ENCODE measurements at regions not wholly inside any gene's neighbourhood (a gene's known extent, or its start where the extent isn't known, plus 50 kb on each side); places are given as distances from the start of the nearest gene placed in this dataset.

DNA sequence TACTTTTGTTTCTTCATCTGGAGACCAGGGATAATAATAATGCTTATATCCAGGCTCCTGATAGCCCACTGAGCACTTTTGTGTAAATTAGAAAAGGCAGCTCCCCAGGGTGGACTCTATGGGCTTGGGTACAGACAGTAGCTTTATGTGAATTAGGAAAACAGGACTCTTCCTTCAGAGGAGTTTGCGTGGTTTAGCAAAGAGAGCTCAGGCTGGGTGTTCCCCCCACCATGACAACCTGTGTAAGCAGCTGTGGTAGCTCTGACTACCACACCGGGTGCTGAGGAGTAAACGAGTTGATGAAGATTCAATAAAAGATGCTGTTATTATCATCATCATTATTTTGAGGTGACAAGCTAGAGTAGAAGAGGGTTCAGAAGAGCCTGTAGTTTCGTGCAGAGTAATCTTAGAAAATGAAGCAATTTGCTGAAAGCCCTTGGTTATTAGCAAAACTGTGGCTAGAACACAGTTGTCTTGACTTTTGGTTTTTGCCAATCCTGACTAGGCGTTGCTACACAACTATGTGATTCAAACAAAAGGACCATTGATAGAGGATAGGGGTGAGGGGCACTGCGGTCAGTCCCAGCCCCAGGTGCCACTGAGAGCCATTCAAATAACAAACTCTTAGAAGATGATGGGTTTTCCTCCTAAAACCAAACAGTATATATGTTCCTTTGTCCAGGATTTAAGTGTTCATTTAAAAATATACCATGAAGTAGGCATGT lies 60.6 kb upstream of the LIMCH1 start:
- no peak for TF ChIP-seq POLR2A (IDR thresholded peaks at IDR 0.05; ENCODE audit: low read length)
- TF ChIP-seq GATA1 (IDR thresholded peaks at IDR 0.05; ENCODE audit: low read depth, low read length): no peak
- DNase-seq: no peak

DNA sequence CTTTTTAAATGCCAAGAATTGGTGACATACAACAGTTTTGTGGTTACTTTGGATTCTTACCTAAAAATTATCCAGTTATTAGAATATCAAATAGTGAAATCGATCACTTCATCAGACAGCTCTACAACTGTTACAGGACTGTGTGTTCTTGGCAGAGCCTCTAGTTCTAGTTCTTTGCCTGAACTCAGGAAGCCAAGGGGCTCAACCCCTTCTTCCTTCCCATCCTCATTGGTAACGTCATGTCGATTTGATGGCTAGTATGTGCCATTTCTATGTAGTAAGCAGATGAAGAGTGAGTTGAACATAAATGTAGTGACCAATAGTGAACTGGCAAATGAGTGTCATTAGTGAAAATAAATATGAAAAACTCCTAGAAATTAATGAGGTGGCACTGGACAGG lies 59.4 kb upstream of the LIMCH1 start:
- DNase-seq: no peak
- TF ChIP-seq GATA1 (IDR thresholded peaks at IDR 0.05; ENCODE audit: low read depth, low read length) (no peak), POLR2A (IDR thresholded peaks at IDR 0.05; ENCODE audit: low read length) (no peak)

- TF ChIP-seq GATA1 (IDR thresholded peaks at IDR 0.05; ENCODE audit: low read depth, low read length) (no peak), POLR2A (IDR thresholded peaks at IDR 0.05; ENCODE audit: low read length) (no peak)
- DNase-seq: no peak
Measured at GRCh38 chr4:41480896-41481311, 57.1 kb upstream of the LIMCH1 start.

DNA sequence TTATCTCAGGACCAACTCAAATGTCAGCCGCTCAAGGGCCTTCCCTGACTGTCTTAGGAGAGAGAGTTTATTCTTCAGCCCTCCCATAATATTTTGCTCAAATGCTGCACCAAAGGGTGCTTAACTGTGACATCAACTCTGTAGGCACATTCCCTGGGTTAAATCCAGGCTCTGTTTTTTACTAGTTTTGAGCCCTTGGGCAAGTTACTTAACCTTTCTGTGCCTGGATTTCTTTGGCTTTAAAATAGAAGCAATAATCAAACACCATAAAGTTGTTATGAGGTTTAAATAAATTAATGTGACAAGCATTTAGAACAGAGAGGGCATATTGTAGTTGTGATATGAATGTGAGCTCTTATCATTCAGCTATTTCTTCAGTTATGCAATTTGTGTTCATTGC lies 54.2 kb upstream of the LIMCH1 start:
- DNase-seq: no peak
- no peak for TF ChIP-seq POLR2A (IDR thresholded peaks at IDR 0.05; ENCODE audit: low read length)
- TF ChIP-seq GATA1 (IDR thresholded peaks at IDR 0.05; ENCODE audit: low read depth, low read length): no peak

DNA sequence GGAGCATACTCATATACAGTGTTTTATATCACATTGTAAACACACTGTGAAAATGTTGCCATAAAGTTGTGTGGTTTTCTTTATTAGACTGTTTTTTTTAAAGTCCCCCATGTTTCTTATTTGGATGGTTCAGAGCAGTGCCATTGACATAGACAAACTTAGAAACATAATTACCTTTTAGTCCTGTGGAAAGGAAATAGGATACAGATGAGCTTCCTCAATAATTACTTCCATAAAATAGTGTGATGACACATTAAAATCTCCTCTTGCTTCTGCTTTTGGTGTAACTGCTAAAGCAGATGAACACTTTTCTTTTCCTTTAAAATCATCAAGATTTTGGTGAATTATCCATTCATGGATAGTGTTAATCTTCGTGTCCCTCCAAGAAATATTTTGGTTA lies 52.9 kb upstream of the LIMCH1 start:
- no peak for DNase-seq
- TF ChIP-seq GATA1 (IDR thresholded peaks at IDR 0.05; ENCODE audit: low read depth, low read length) (no peak), POLR2A (IDR thresholded peaks at IDR 0.05; ENCODE audit: low read length) (no peak)

DNA sequence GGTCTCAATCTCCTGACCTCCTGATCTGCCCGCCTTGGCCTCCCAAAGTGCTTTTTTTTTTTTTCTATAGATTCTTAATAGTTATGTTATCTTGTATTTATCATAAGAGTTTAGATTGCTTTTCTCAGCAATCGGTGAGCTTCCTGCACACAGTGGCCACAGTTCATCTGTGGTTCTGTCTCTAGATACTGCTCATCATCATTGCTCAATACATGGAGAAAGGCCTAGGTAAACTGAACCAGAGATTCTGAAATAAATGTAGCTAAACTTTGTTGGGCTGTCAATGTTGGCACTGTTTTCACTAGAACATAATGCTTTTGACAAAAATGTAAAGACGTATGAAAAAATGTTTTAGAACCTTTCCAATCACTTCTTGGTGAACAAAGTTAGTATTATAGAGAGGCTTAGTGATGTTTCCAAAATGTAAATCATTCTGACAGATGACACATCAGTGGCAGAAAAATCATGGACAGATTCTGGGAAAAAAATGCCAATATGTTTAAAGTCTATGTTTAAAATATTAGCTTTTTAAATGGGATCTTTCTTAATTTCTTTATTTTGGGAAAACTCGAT lies 50.0 kb upstream of the LIMCH1 start:
- TF ChIP-seq POLR2A (IDR thresholded peaks at IDR 0.05; ENCODE audit: low read length) (no peak), GATA1 (IDR thresholded peaks at IDR 0.05; ENCODE audit: low read depth, low read length) (no peak)
- DNase-seq: no peak

Measured in erythroblast (primary cell).